CD14-positive monocyte (primary cell): ENCODE measurements at regions not wholly inside any gene's neighbourhood (a gene's known extent, or its start where the extent isn't known, plus 50 kb on each side); places are given as distances from the start of the nearest gene placed in this dataset.
"Not testable (repeated sequence)": the region's sequence is repeated elsewhere in the genome, so short reads cannot be mapped to it uniquely, and the experiment has no call there.

Experiments
- DNase-seq, 3 donors: peaks; one replicate each; pipeline ENCODE4 v3.0.0-alpha.2; 2011 to 2022
- H2AFZ ChIP-seq: 2 replicates; pipeline ENCODE4 v1.6.0; 2012; ENCODE audit warnings: mild to moderate bottlenecking, low read depth, low read length, inconsistent platforms; ENCODE audit not compliant: insufficient read depth, poor library complexity, severe bottlenecking
- H3K27ac ChIP-seq, 2 donors: 1 replicate in 1 of 2; 2 replicates in 1 of 2; pipeline ENCODE4 v1.5.1; 2012 to 2013; ENCODE audit warnings: low read length in 2 of 2, control low read depth in 1 of 2, inconsistent platforms in 1 of 2, low read depth in 1 of 2, mild to moderate bottlenecking in 1 of 2
- H3K27me3 ChIP-seq, 2 donors: one replicate each; pipeline versions ENCODE4 v1.6.0 to v1.6.1; 2011 to 2013; ENCODE audit warnings: low read length in 2 of 2; ENCODE audit not compliant: control insufficient read depth in 2 of 2, insufficient read depth in 2 of 2
- H3K36me3 ChIP-seq, 2 donors: replicated peaks in 1 of 2; 1 replicate in 1 of 2; 2 replicates in 1 of 2; pipeline versions ENCODE4 v1.5.1 to v1.6.1; 2012 to 2013; ENCODE audit warnings: low read length in 2 of 2, control low read depth in 1 of 2, inconsistent platforms in 1 of 2, mild to moderate bottlenecking in 1 of 2; ENCODE audit not compliant: insufficient read depth in 2 of 2, control insufficient read depth in 1 of 2
- H3K4me1 ChIP-seq, 2 donors: 1 replicate in 1 of 2; 2 replicates in 1 of 2; pipeline versions ENCODE4 v1.5.1 to v1.6.1; 2012 to 2013; ENCODE audit warnings: low read length in 2 of 2, control low read depth in 1 of 2, inconsistent platforms in 1 of 2, mild to moderate bottlenecking in 1 of 2, moderate library complexity in 1 of 2; ENCODE audit not compliant: insufficient read depth in 2 of 2, control insufficient read depth in 1 of 2
- H3K4me2 ChIP-seq: replicated peaks from 2 replicates; pipeline ENCODE3; 2012; ENCODE audit warnings: low read length, moderate library complexity, mild to moderate bottlenecking; ENCODE audit not compliant: poor library complexity, severe bottlenecking; ENCODE audit errors: extremely low read depth
- H3K4me3 ChIP-seq, 3 experiments: fragments of 200-600 bp in 1 of 3; sonication (generic) in 1 of 3; replicated peaks in 1 of 3; 1 replicate in 2 of 3; 2 replicates in 1 of 3; pipeline ENCODE4 v1.5.1; 2011 to 2013; ENCODE audit warnings: low read length in 3 of 3, mild to moderate bottlenecking in 3 of 3, control low read depth in 2 of 3, low read depth in 2 of 3, inconsistent platforms in 1 of 3, moderate library complexity in 1 of 3
- H3K79me2 ChIP-seq: 2 replicates; pipeline ENCODE4 v1.6.0; 2012; ENCODE audit warnings: mild to moderate bottlenecking, control low read depth, inconsistent platforms, low read length, moderate library complexity; ENCODE audit not compliant: insufficient read depth
- H3K9ac ChIP-seq: 2 replicates; pipeline ENCODE4 v1.6.0; 2017; ENCODE audit warnings: low read length, mild to moderate bottlenecking; ENCODE audit not compliant: insufficient read depth, poor library complexity, severe bottlenecking
- H3K9me3 ChIP-seq, 2 donors: replicated peaks in 1 of 2; 1 replicate in 1 of 2; 2 replicates in 1 of 2; pipeline versions ENCODE4 v1.5.1 to v1.6.1; 2012 to 2013; ENCODE audit warnings: low read length in 2 of 2, control low read depth in 1 of 2; ENCODE audit not compliant: control insufficient read depth in 1 of 2, insufficient read depth in 1 of 2
- H4K20me1 ChIP-seq: 2 replicates; pipeline ENCODE4 v1.6.0; 2012; ENCODE audit warnings: mild to moderate bottlenecking, low read length, control low read depth, moderate library complexity; ENCODE audit not compliant: insufficient read depth
- H3K27ac Mint-ChIP-seq, 7 donors: one replicate each; pipeline ENCODE4 v1.8.0; 2020; ENCODE audit warnings: mild to moderate bottlenecking in 7 of 7, mixed read lengths in 7 of 7, moderate library complexity in 6 of 7, inconsistent platforms in 2 of 7
- H3K27me3 Mint-ChIP-seq, 3 donors: one replicate each; pipeline ENCODE4 v1.8.0; 2021 to 2022; ENCODE audit warnings: low read depth in 3 of 3, mild to moderate bottlenecking in 3 of 3, mixed read lengths in 3 of 3, moderate library complexity in 3 of 3, inconsistent platforms in 1 of 3
- H3K36me3 Mint-ChIP-seq, 2 donors: one replicate each; pipeline ENCODE4 v1.8.0; 2020; ENCODE audit warnings: mixed read lengths in 2 of 2, inconsistent platforms in 1 of 2, mild to moderate bottlenecking in 1 of 2
- H3K4me1 Mint-ChIP-seq: one replicate; pipeline ENCODE4 v1.8.0; 2020; ENCODE audit warnings: mild to moderate bottlenecking, mixed read lengths
- H3K4me3 Mint-ChIP-seq, 2 donors: one replicate each; pipeline ENCODE4 v1.8.0; 2020; ENCODE audit warnings: mild to moderate bottlenecking in 2 of 2, mixed read lengths in 2 of 2, moderate library complexity in 1 of 2
- H3K9me3 Mint-ChIP-seq, 7 donors: one replicate each; pipeline ENCODE4 v1.8.0; 2020 to 2022; ENCODE audit warnings: mixed read lengths in 7 of 7, mild to moderate bottlenecking in 6 of 7, moderate library complexity in 6 of 7, inconsistent platforms in 2 of 7
- CTCF ChIP-seq: fragments of 200-600 bp; IDR thresholded peaks from one replicate; pipeline ENCODE4 v1.8.0; 2022; ENCODE audit warnings: antibody characterized with exemption, mild to moderate bottlenecking
- WGBS: methylation state at CpG from one replicate; pipeline ENCODE4 v1.1.5; 2013; ENCODE audit warnings: missing lambda C conversion rate; ENCODE audit not compliant: insufficient coverage; 5-methylcytosine and 5-hydroxymethylcytosine counted together
- intact Hi-C, 2 donors: fragments of 100-400 bp; cut with micrococcal nuclease; formaldehyde crosslinking; loops; one replicate each; pipeline versions ENCODE4 v1.15.0 to v1.15.1; 2023

GRCh38 chr7:136266457-136266856 is 289.3 kb upstream of the MTPN start:
- Histone ChIP-seq H3K79me2 (no peaks in the 10 kb centered on the region), H3K9me3 (peaks cover 21 to 28% of the 10 kb centered on the region in 2 donors), H3K4me2 (no peak overlapping the region), H2AFZ (no peak overlapping the region), H3K36me3 (no peaks in the 10 kb centered on the region), H4K20me1 (no peaks in the 10 kb centered on the region), H3K4me1 (no peaks in the 10 kb centered on the region), H3K4me3 (no peak overlapping the region), H3K27me3 (no peaks in the 10 kb centered on the region), H3K27ac (no peak overlapping the region), H3K9ac (no peak overlapping the region)
- Mint-ChIP-seq H3K27me3 (no peaks in the 10 kb centered on the region), H3K27ac (no peak overlapping the region), H3K4me1 (no peaks in the 10 kb centered on the region), H3K9me3 (peaks cover 5 to 31% (median 23%) of the 10 kb centered on the region in 7 donors), H3K36me3 (no peaks in the 10 kb centered on the region), H3K4me3 (no peak overlapping the region)
- TF ChIP-seq CTCF = no peak
- intact Hi-C loops = no loop called here
- no peak for DNase-seq

GRCh38 chr7:136264304-136264703 is 287.1 kb upstream of the MTPN start:
- DNase-seq, H3K27ac Mint-ChIP-seq, H3K27ac ChIP-seq, H3K4me1 ChIP-seq, H3K4me3 ChIP-seq, H3K27me3 ChIP-seq, H3K4me1 Mint-ChIP-seq, H3K27me3 Mint-ChIP-seq, intact Hi-C loops, H3K4me2 ChIP-seq, H3K79me2 ChIP-seq, H3K36me3 ChIP-seq, H3K4me3 Mint-ChIP-seq, H3K9ac ChIP-seq, H2AFZ ChIP-seq, H4K20me1 ChIP-seq, H3K36me3 Mint-ChIP-seq: not testable (repeated sequence)
- H3K9me3 Mint-ChIP-seq = peaks cover 8 to 39% (median 31%) of the 10 kb centered on the region in 7 donors
- peaks cover 31 to 39% of the 10 kb centered on the region in 2 donors for H3K9me3 ChIP-seq
- WGBS = 80% methylated on average over 2 of the region's 5 CpGs

- H4K20me1 ChIP-seq, H3K4me3 ChIP-seq, H3K27me3 ChIP-seq, DNase-seq, H2AFZ ChIP-seq, H3K79me2 ChIP-seq, H3K36me3 ChIP-seq, H3K4me3 Mint-ChIP-seq, H3K36me3 Mint-ChIP-seq, H3K9ac ChIP-seq, H3K27ac Mint-ChIP-seq, H3K27me3 Mint-ChIP-seq, H3K4me1 Mint-ChIP-seq, H3K27ac ChIP-seq, H3K4me1 ChIP-seq, H3K4me2 ChIP-seq, intact Hi-C loops: not testable (repeated sequence)
- 80% methylated on average over 1 of the region's 4 CpGs for WGBS
- peaks cover 31 to 43% of the 10 kb centered on the region in 2 donors for H3K9me3 ChIP-seq
- peaks cover 8 to 39% (median 30%) of the 10 kb centered on the region in 7 donors for H3K9me3 Mint-ChIP-seq
These were observed 286.1 kb upstream of the MTPN start for GRCh38 chr7:136263112-136263860.

GRCh38 chr7:136260591-136260990 is 283.4 kb upstream of the MTPN start:
- H3K4me1 Mint-ChIP-seq, H3K4me3 ChIP-seq, H4K20me1 ChIP-seq, H2AFZ ChIP-seq, H3K4me2 ChIP-seq, H3K27ac Mint-ChIP-seq, H3K36me3 ChIP-seq, H3K36me3 Mint-ChIP-seq, H3K79me2 ChIP-seq, H3K27me3 Mint-ChIP-seq, intact Hi-C loops, H3K9ac ChIP-seq, H3K4me3 Mint-ChIP-seq, H3K27ac ChIP-seq, H3K27me3 ChIP-seq, H3K4me1 ChIP-seq, DNase-seq: not testable (repeated sequence)
- 97% methylated on average over 3 of the region's 3 CpGs for WGBS
- H3K9me3 Mint-ChIP-seq = peaks cover 7 to 31% (median 23%) of the 10 kb centered on the region in 7 donors
- peaks cover 26 to 37% of the 10 kb centered on the region in 2 donors for H3K9me3 ChIP-seq
